ENCODE measurements at regions not wholly inside any gene's neighbourhood (a gene's known extent, or its start where the extent isn't known, plus 50 kb on each side); places are given as distances from the start of the nearest gene placed in this dataset.

- H3K23me2 ChIP-seq (ENCODE audit: low read depth, low read length): no peaks in the 10 kb centered on the region
- no peak for DNase-seq (ENCODE audit: low read depth in 1 of 2, low spot score in 2 of 2)
These were observed 101.9 kb downstream of the DIRAS2 start for GRCh38 chr9:90540734-90541133.

More at GRCh38 chr9:90540734-90541133, 101.9 kb downstream of the DIRAS2 start:
- Histone ChIP-seq H2BK20ac (ENCODE audit: low read length) (no peak overlapping the region), H2AK5ac (ENCODE audit: low read depth, low read length) (no peak overlapping the region), H3K9me3 (ENCODE audit: insufficient read depth in 2 of 2, low read depth in 1 of 2, low read length in 1 of 2) (no peaks in the 10 kb centered on the region), H3K4me1 (replicated peaks in 1 of 4; ENCODE audit: control insufficient read depth in 3 of 4, insufficient read depth in 4 of 4, low read length in 3 of 4) (peaks cover 0 to 5% (median 2%) of the 10 kb centered on the region in 4 experiments; a peak in 2 of 7 replicates), H3K18ac (ENCODE audit: extremely low read depth, low read length) (no peak overlapping the region), H4K5ac (ENCODE audit: insufficient read length, low read depth, low read length) (no peak overlapping the region), H3K9ac (replicated peaks in 1 of 4; ENCODE audit: extremely low read depth in 1 of 4, low read depth in 3 of 4, low read length in 3 of 4) (no peak overlapping the region), H3K56ac (replicated peaks; ENCODE audit: insufficient read length, low read depth, low read length) (no peak overlapping the region), H3K36me3 (ENCODE audit: control insufficient read depth in 2 of 4, insufficient read depth in 4 of 4, low read length in 3 of 4) (no peaks in the 10 kb centered on the region), H4K20me1 (replicated peaks in 1 of 2; ENCODE audit: control insufficient read depth in 1 of 2, insufficient read depth in 2 of 2, low read length in 2 of 2) (no peaks in the 10 kb centered on the region), H4K91ac (replicated peaks; ENCODE audit: insufficient read length, low read length) (no peak overlapping the region), H2BK15ac (ENCODE audit: low read length) (no peak overlapping the region), H3K23ac (ENCODE audit: insufficient read length) (no peak overlapping the region), H3K27ac (ENCODE audit: low read depth, low read length) (no peak overlapping the region), H3K79me1 (ENCODE audit: low read depth, low read length) (no peaks in the 10 kb centered on the region), H3K14ac (ENCODE audit: insufficient read length) (no peak overlapping the region), H2BK12ac (ENCODE audit: low read depth, low read length) (no peak overlapping the region), H3K79me2 (ENCODE audit: control insufficient read depth in 1 of 2, insufficient read depth in 2 of 2, low read length in 2 of 2) (no peaks in the 10 kb centered on the region), H3K4me3 (ENCODE audit: extremely low read depth in 1 of 4, insufficient read depth in 2 of 4, low read depth in 3 of 4, low read length in 4 of 4) (no peak overlapping the region), H2AFZ (ENCODE audit: low read length) (no peak overlapping the region), H3K27me3 (replicated peaks in 1 of 4; ENCODE audit: control insufficient read depth in 3 of 4, extremely low read depth in 1 of 4, insufficient read depth in 3 of 4, low read length in 3 of 4) (no peaks in the 10 kb centered on the region), H3K4me2 (ENCODE audit: insufficient read depth in 1 of 2, low read depth in 2 of 2, low read length in 2 of 2) (no peak overlapping the region), H3K4ac (replicated peaks; ENCODE audit: insufficient read length, low read depth, low read length) (no peak overlapping the region), H2BK5ac (ENCODE audit: low read depth, low read length) (no peak overlapping the region), H2BK120ac (replicated peaks; ENCODE audit: low read depth, low read length) (no peak overlapping the region), H4K8ac (ENCODE audit: extremely low read depth, insufficient read depth, low read length) (no peak overlapping the region)
- FAIRE-seq: no peak
- POLR2A ChIA-PET (ENCODE audit: partially characterized antibody): no interaction called here
- WGBS, 2 experiments (ENCODE audit: extremely low coverage in 1 of 2, insufficient coverage in 1 of 2, insufficient read length in 1 of 2, insufficient replicate concordance in 2 of 2, low coverage in 1 of 2, low lambda C conversion rate in 2 of 2, missing lambda C conversion rate in 1 of 2): 93% methylated on average over 1 of the region's 1 CpG; no CpG with 5 or more reads in 1 of the 2 experiments
- CTCF ChIA-PET (ENCODE audit: partially characterized antibody): no interaction called here
- TF ChIP-seq RFX5 (IDR thresholded peaks at IDR 0.05; ENCODE audit: borderline replicate concordance, low read depth, low read length) (no peak), CHD1 (IDR thresholded peaks at IDR 0.05; ENCODE audit: low read depth, low read length) (no peak), FOSL1 (IDR thresholded peaks at IDR 0.05; ENCODE audit: insufficient read depth, low read depth, low read length) (no peak), ASH2L (IDR thresholded peaks at IDR 0.05; ENCODE audit: low read length) (no peak), CEBPB (IDR thresholded peaks at IDR 0.05; ENCODE audit: low read depth, low read length) (no peak), MAFK (IDR thresholded peaks at IDR 0.05; ENCODE audit: low read depth, low read length) (no peak), JUN (IDR thresholded peaks at IDR 0.05; ENCODE audit: low read depth, low read length) (no peak), TBP (IDR thresholded peaks at IDR 0.05; ENCODE audit: low read depth, low read length) (no peak), HDAC6 (IDR thresholded peaks at IDR 0.05; ENCODE audit: low read depth, low read length) (no peak), TEAD4 (IDR thresholded peaks at IDR 0.05; ENCODE audit: low read depth, low read length) (no peak)

All from H1 (cell line).